ENCODE measurements at regions not wholly inside any gene's neighbourhood (a gene's known extent, or its start where the extent isn't known, plus 50 kb on each side); places are given as distances from the start of the nearest gene placed in this dataset.

- Histone ChIP-seq H3K27ac (ENCODE audit: extremely low read length, insufficient read depth, low read length) (no peak overlapping the region), H3K4me2 (ENCODE audit: low read depth, low read length) (no peak overlapping the region), H3K4me1 (ENCODE audit: insufficient read depth, low read length) (peaks cover 32% of the 10 kb centered on the region), H3K79me2 (ENCODE audit: insufficient read depth, low read length) (no peaks in the 10 kb centered on the region), H3K4me3 (replicated peaks in 1 of 3; ENCODE audit: insufficient read depth in 1 of 3, low read depth in 2 of 3, low read length in 3 of 3) (no peak overlapping the region), H2AFZ (ENCODE audit: low read length) (no peak overlapping the region), H3K27me3 (ENCODE audit: control insufficient read depth in 1 of 2, insufficient read depth in 2 of 2, low read length in 2 of 2) (peaks cover 4 to 46% of the 10 kb centered on the region in 2 experiments; a peak in 4 of 5 replicates), H4K20me1 (ENCODE audit: insufficient read depth, low read length) (no peaks in the 10 kb centered on the region), H3K36me3 (replicated peaks in 1 of 2; ENCODE audit: control insufficient read depth in 1 of 2, insufficient read depth in 2 of 2, low read length in 2 of 2) (no peaks in the 10 kb centered on the region), H3K9me3 (ENCODE audit: low read length) (peaks cover 10% of the 10 kb centered on the region), H3K9ac (ENCODE audit: insufficient read depth, low read depth, low read length) (no peak overlapping the region)
- DNase-seq (ENCODE audit: low spot score) (no peak), ATAC-seq (no peak), FAIRE-seq (no peak)
- in situ Hi-C loops (cut with HindIII; ENCODE audit: extremely low pct_ligation_motif_present, low pct_unique_long_range_greater_than_20kb) = no loop called here
- intact Hi-C loops (cut with micrococcal nuclease; ENCODE audit: unreplicated experiment) = no loop called here
- CTCF ChIA-PET (ENCODE audit: low intra/inter-chr PET ratio, low total read pairs) = no interaction called here
- WGBS (ENCODE audit: low lambda C conversion rate) = 52% methylated on average over 3 of the region's 3 CpGs
- no TSS peak for BruUV-seq (replicated peaks)
- POLR2A ChIA-PET = no interaction called here
- TF ChIP-seq NFE2L1 (CRISPR knock-in tag; IDR thresholded peaks at IDR 0.05; ENCODE audit: borderline replicate concordance) = no peak
- TF ChIP-seq SPEN (CRISPR knock-in tag; IDR thresholded peaks at IDR 0.05; ENCODE audit: low read depth) = no peak
- no peak for TF ChIP-seq MLLT10 (CRISPR knock-in tag; IDR thresholded peaks at IDR 0.05)
- no peak for TF ChIP-seq HNRNPLL (IDR thresholded peaks at IDR 0.05; ENCODE audit: low read depth, low read length, poor library complexity, severe bottlenecking)
- TF ChIP-seq SMAD1 (CRISPR knock-in tag; IDR thresholded peaks at IDR 0.05; ENCODE audit: borderline replicate concordance, low read depth) = no peak
- no peak for TF ChIP-seq NFKB2 (CRISPR knock-in tag; IDR thresholded peaks at IDR 0.05; ENCODE audit: borderline replicate concordance)
- TF ChIP-seq ZNF598 (CRISPR knock-in tag; IDR thresholded peaks at IDR 0.05; ENCODE audit: borderline replicate concordance) = no peak
- TF ChIP-seq SOX6 (IDR thresholded peaks at IDR 0.05) = no peak
- TF ChIP-seq SOX6 (CRISPR knock-in tag; IDR thresholded peaks at IDR 0.05) = no peak
- TF ChIP-seq HMG20B (CRISPR knock-in tag; conservative IDR thresholded peaks at IDR 0.05) = no peak
- TF ChIP-seq ZNF607 (CRISPR knock-in tag; IDR thresholded peaks at IDR 0.05; ENCODE audit: borderline replicate concordance) = no peak
- TF ChIP-seq JDP2 (CRISPR knock-in tag; IDR thresholded peaks at IDR 0.05; ENCODE audit: borderline replicate concordance) = no peak
Observed at GRCh38 chr20:17794400-17794799, 94.6 kb downstream of the BANF2 start.

Measured in HepG2 (cell line).